H9 (cell line): ENCODE measurements at regions not wholly inside any gene's neighbourhood (a gene's known extent, or its start where the extent isn't known, plus 50 kb on each side); places are given as distances from the start of the nearest gene placed in this dataset.

Experiments
- DNase-seq: peaks from one replicate; pipeline ENCODE4 v3.0.0-alpha.2; 2017
- H2AFZ ChIP-seq: one replicate; pipeline ENCODE4 v1.6.1; 2013; ENCODE audit warnings: mild to moderate bottlenecking, low read length, control low read depth, moderate library complexity
- H2AK5ac ChIP-seq: 2 replicates; pipeline ENCODE4 v1.6.1; 2013; ENCODE audit warnings: low read length, control low read depth, mixed read lengths; ENCODE audit not compliant: insufficient read length
- H2BK120ac ChIP-seq: one replicate; pipeline ENCODE4 v1.6.1; 2013; ENCODE audit warnings: low read depth, mild to moderate bottlenecking, low read length, control low read depth, inconsistent platforms; ENCODE audit not compliant: poor library complexity, severe bottlenecking
- H2BK12ac ChIP-seq: 2 replicates; pipeline ENCODE4 v1.6.1; 2013; ENCODE audit warnings: low read length, control low read depth, mixed read lengths, low read depth; ENCODE audit not compliant: insufficient read length
- H2BK15ac ChIP-seq: 2 replicates; pipeline ENCODE4 v1.6.1; 2013; ENCODE audit warnings: low read depth, low read length, control low read depth
- H2BK20ac ChIP-seq: one replicate; pipeline ENCODE4 v1.6.1; 2013; ENCODE audit warnings: low read depth, mild to moderate bottlenecking, low read length, control low read depth, inconsistent platforms; ENCODE audit not compliant: poor library complexity, severe bottlenecking
- H2BK5ac ChIP-seq: 2 replicates; pipeline ENCODE4 v1.6.1; 2013; ENCODE audit warnings: low read length, control low read depth, mixed read lengths; ENCODE audit not compliant: insufficient read length
- H3K14ac ChIP-seq: 2 replicates; pipeline ENCODE4 v1.6.1; 2013; ENCODE audit warnings: low read length, control low read depth; ENCODE audit not compliant: insufficient read depth
- H3K18ac ChIP-seq: 2 replicates; pipeline ENCODE4 v1.6.1; 2013; ENCODE audit warnings: low read depth, mild to moderate bottlenecking, mixed read lengths, low read length, control low read depth; ENCODE audit not compliant: insufficient read length
- H3K23ac ChIP-seq: 2 replicates; pipeline ENCODE4 v1.6.1; 2013; ENCODE audit warnings: low read length, control low read depth, mixed read lengths, low read depth; ENCODE audit not compliant: insufficient read length
- H3K23me2 ChIP-seq: 2 replicates; pipeline ENCODE4 v1.6.1; 2013; ENCODE audit warnings: low read depth, mild to moderate bottlenecking, mixed read lengths, low read length, control low read depth; ENCODE audit not compliant: insufficient read length, poor library complexity, severe bottlenecking
- H3K27ac ChIP-seq: 2 replicates; pipeline ENCODE4 v1.5.1; 2013; ENCODE audit warnings: low read length, control low read depth, mixed read lengths, low read depth; ENCODE audit not compliant: insufficient read length
- H3K27me3 ChIP-seq: 2 replicates; pipeline ENCODE4 v1.6.1; 2013; ENCODE audit warnings: low read length, control low read depth, inconsistent platforms; ENCODE audit not compliant: insufficient read depth
- H3K4ac ChIP-seq: 2 replicates; pipeline ENCODE4 v1.6.1; 2013; ENCODE audit warnings: low read depth, mild to moderate bottlenecking, control low read depth, inconsistent platforms, low read length, moderate library complexity
- H3K4me1 ChIP-seq: 2 replicates; pipeline ENCODE4 v1.6.1; 2013; ENCODE audit warnings: low read length, control low read depth, inconsistent platforms; ENCODE audit not compliant: insufficient read depth
- H3K4me2 ChIP-seq: 2 replicates; pipeline ENCODE4 v1.6.1; 2013; ENCODE audit warnings: low read length, control low read depth, mixed read lengths; ENCODE audit not compliant: insufficient read length, insufficient read depth
- H3K56ac ChIP-seq: 2 replicates; pipeline ENCODE4 v1.6.1; 2013; ENCODE audit warnings: low read depth, mild to moderate bottlenecking, mixed read lengths, low read length, control low read depth; ENCODE audit not compliant: insufficient read length
- H3K79me1 ChIP-seq: 2 replicates; pipeline ENCODE4 v1.6.1; 2013; ENCODE audit warnings: low read depth, mild to moderate bottlenecking, moderate library complexity, low read length, control low read depth, inconsistent platforms; ENCODE audit not compliant: insufficient read depth, poor library complexity, severe bottlenecking
- H3K79me2 ChIP-seq: 2 replicates; pipeline ENCODE4 v1.6.1; 2013; ENCODE audit warnings: low read length, control low read depth, inconsistent platforms; ENCODE audit not compliant: insufficient read depth
- H3K9ac ChIP-seq: 2 replicates; pipeline ENCODE4 v1.6.1; 2013; ENCODE audit warnings: low read length, control low read depth, mixed read lengths; ENCODE audit not compliant: insufficient read length; ENCODE audit errors: extremely low read depth
- H3K9me3 ChIP-seq: one replicate; pipeline ENCODE4 v1.6.1; 2013; ENCODE audit warnings: low read depth, low read length, inconsistent platforms; ENCODE audit not compliant: control insufficient read depth
- H3T11ph ChIP-seq: one replicate; pipeline ENCODE4 v1.6.1; 2013; ENCODE audit warnings: mild to moderate bottlenecking, low read length, control low read depth, inconsistent platforms
- H4K20me1 ChIP-seq: one replicate; pipeline ENCODE4 v1.6.1; 2013; ENCODE audit not compliant: control insufficient read depth, insufficient read length, insufficient read depth
- H4K5ac ChIP-seq: 2 replicates; pipeline ENCODE4 v1.6.1; 2013; ENCODE audit warnings: low read depth, mild to moderate bottlenecking, mixed read lengths, low read length, control low read depth; ENCODE audit not compliant: insufficient read length
- H4K8ac ChIP-seq: replicated peaks from 2 replicates; pipeline ENCODE4 v1.6.1; 2013; ENCODE audit warnings: low read length, control low read depth, mixed read lengths, low read depth; ENCODE audit not compliant: insufficient read length
- H4K91ac ChIP-seq: 2 replicates; pipeline ENCODE4 v1.6.1; 2013; ENCODE audit warnings: low read depth, mild to moderate bottlenecking, moderate library complexity, mixed read lengths, low read length, control low read depth; ENCODE audit not compliant: insufficient read length
- H3K27ac Mint-ChIP-seq, 3 experiments: 2 replicates in 2 of 3; 3 replicates in 1 of 3; pipeline ENCODE4 v1.8.0; 2020 to 2021; ENCODE audit warnings: mixed read lengths in 3 of 3, mild to moderate bottlenecking in 1 of 3, moderate library complexity in 1 of 3
- H3K27me3 Mint-ChIP-seq: 2 replicates; pipeline ENCODE4 v1.8.0; 2021; ENCODE audit warnings: low read depth, mild to moderate bottlenecking, moderate library complexity, mixed read lengths
- H3K36me3 Mint-ChIP-seq, 3 experiments: 2 replicates in 2 of 3; 3 replicates in 1 of 3; pipeline ENCODE4 v1.8.0; 2020 to 2021; ENCODE audit warnings: low read depth in 3 of 3, mixed read lengths in 3 of 3; ENCODE audit not compliant: insufficient read depth in 1 of 3
- H3K4me1 Mint-ChIP-seq, 2 experiments: 2 replicates each; pipeline ENCODE4 v1.8.0; 2020; ENCODE audit warnings: mixed read lengths in 2 of 2
- H3K4me3 Mint-ChIP-seq, 2 experiments: 2 replicates in 1 of 2; 3 replicates in 1 of 2; pipeline ENCODE4 v1.8.0; 2020 to 2021; ENCODE audit warnings: mild to moderate bottlenecking in 2 of 2, mixed read lengths in 2 of 2, moderate library complexity in 1 of 2
- H3K9me3 Mint-ChIP-seq, 2 experiments: 2 replicates in 1 of 2; 3 replicates in 1 of 2; pipeline ENCODE4 v1.8.0; 2020; ENCODE audit warnings: mild to moderate bottlenecking in 2 of 2, mixed read lengths in 2 of 2, moderate library complexity in 1 of 2
- WGBS: extraction: QIAGEN DNeasy Blood & Tissue Kit; methylation state at CpG from one replicate; pipeline ENCODE4 v1.1.7; 2013; ENCODE audit warnings: missing lambda C conversion rate, low lambda C conversion rate, mixed read lengths; ENCODE audit not compliant: insufficient read length; ENCODE audit errors: extremely low coverage; 5-methylcytosine and 5-hydroxymethylcytosine counted together
- TF ChIP-seq, protein P1 (sequence below): fragments of 200-600 bp; sonication (generic); conservative IDR thresholded peaks from 3 replicates; pipeline ENCODE4 v1.8.0; 2021; ENCODE audit warnings: antibody characterized with exemption, mild to moderate bottlenecking

DNA sequence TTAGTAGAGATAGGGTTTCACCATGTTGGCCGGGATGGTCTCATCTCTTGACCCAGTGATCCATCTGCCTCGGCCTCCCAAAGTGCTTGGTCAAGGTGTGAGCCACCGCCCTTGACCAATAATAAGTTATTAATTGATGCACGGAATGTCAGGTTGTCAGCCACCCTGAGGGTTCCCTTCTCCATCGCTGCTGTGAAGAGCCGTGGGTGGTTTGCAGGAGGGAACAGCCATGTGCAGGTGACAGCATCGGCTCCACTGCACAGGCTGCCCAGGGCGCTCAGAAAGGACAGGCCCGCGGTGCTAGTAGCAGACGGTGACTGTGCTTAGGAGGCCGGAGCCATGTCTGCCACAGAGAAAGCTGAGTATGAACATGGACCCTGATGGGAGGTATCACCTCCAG, 814.0 kb downstream of the BRD1 start:
- no peaks in the 10 kb centered on the region for H4K20me1 ChIP-seq
- peaks cover 2 to 7% of the 10 kb centered on the region in 2 experiments; a peak in 1 of 4 replicates for H3K4me1 Mint-ChIP-seq
- H2BK5ac ChIP-seq: no peak overlapping the region
- WGBS: no CpG with 5 or more reads among the region's 12 CpGs
- H3K79me2 ChIP-seq: no peaks in the 10 kb centered on the region
- no peaks in the 10 kb centered on the region for H3K36me3 Mint-ChIP-seq
- H3K9me3 Mint-ChIP-seq: no peaks in the 10 kb centered on the region; a peak in 1 of 5 replicates
- H4K8ac ChIP-seq: no peak overlapping the region
- no peak overlapping the region for H3K14ac ChIP-seq
- TF ChIP-seq, protein P1, sequence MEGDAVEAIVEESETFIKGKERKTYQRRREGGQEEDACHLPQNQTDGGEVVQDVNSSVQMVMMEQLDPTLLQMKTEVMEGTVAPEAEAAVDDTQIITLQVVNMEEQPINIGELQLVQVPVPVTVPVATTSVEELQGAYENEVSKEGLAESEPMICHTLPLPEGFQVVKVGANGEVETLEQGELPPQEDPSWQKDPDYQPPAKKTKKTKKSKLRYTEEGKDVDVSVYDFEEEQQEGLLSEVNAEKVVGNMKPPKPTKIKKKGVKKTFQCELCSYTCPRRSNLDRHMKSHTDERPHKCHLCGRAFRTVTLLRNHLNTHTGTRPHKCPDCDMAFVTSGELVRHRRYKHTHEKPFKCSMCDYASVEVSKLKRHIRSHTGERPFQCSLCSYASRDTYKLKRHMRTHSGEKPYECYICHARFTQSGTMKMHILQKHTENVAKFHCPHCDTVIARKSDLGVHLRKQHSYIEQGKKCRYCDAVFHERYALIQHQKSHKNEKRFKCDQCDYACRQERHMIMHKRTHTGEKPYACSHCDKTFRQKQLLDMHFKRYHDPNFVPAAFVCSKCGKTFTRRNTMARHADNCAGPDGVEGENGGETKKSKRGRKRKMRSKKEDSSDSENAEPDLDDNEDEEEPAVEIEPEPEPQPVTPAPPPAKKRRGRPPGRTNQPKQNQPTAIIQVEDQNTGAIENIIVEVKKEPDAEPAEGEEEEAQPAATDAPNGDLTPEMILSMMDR: no peak
- no peak overlapping the region for H3K18ac ChIP-seq
- no peak overlapping the region for H4K5ac ChIP-seq
- no peak overlapping the region for H2AFZ ChIP-seq
- no peak overlapping the region for H3K27ac Mint-ChIP-seq
- no peak overlapping the region for H3K27ac ChIP-seq
- H2BK12ac ChIP-seq: no peak overlapping the region
- H3K27me3 ChIP-seq: no peaks in the 10 kb centered on the region
- no peak overlapping the region for H3K56ac ChIP-seq
- no peak overlapping the region for H3K23ac ChIP-seq
- no peak overlapping the region for H2BK20ac ChIP-seq
- H3K4ac ChIP-seq: no peak overlapping the region
- DNase-seq: peak; percentile 17
- no peaks in the 10 kb centered on the region for H3K79me1 ChIP-seq
- no peaks in the 10 kb centered on the region for H3K4me1 ChIP-seq
- H3K27me3 Mint-ChIP-seq: peaks cover 4% of the 10 kb centered on the region
- no peak overlapping the region for H2BK15ac ChIP-seq
- no peaks in the 10 kb centered on the region for H3K9me3 ChIP-seq
- no peak overlapping the region for H3K4me2 ChIP-seq
- no peak overlapping the region for H3K4me3 Mint-ChIP-seq
- H3K9ac ChIP-seq: no peak overlapping the region
- no peak overlapping the region for H2BK120ac ChIP-seq
- H3T11ph ChIP-seq: no peak overlapping the region
- H4K91ac ChIP-seq: no peak overlapping the region
- no peaks in the 10 kb centered on the region for H3K23me2 ChIP-seq
- H2AK5ac ChIP-seq: no peak overlapping the region
